OCI-LY1 (cell line): ENCODE measurements at regions not wholly inside any gene's neighbourhood (a gene's known extent, or its start where the extent isn't known, plus 50 kb on each side); places are given as distances from the start of the nearest gene placed in this dataset.
"Not testable (repeated sequence)": the region's sequence is repeated elsewhere in the genome, so short reads cannot be mapped to it uniquely, and the experiment has no call there.

Experiments used
- H2AFZ ChIP-seq: fragments of 200-600 bp; sonication (generic), shearing (Covaris generic); 2 replicates; pipeline ENCODE4 v1.6.0; 2014; ENCODE audit warnings: antibody characterized with exemption, mild to moderate bottlenecking, low read length
- H3F3A ChIP-seq: fragments of 200-600 bp; sonication (generic), shearing (Covaris generic); 2 replicates; pipeline ENCODE4 v1.6.0; 2014; ENCODE audit warnings: mild to moderate bottlenecking, antibody characterized with exemption, low read length, moderate library complexity; ENCODE audit not compliant: insufficient read depth
- H3K27ac ChIP-seq: fragments of 200-600 bp; sonication (generic); 2 replicates; pipeline ENCODE4 v1.5.1; 2014; ENCODE audit warnings: low read length, mixed run types, mild to moderate bottlenecking, low read depth; ENCODE audit not compliant: poor library complexity, severe bottlenecking
- H3K27me3 ChIP-seq: fragments of 200-600 bp; sonication (generic); 2 replicates; pipeline ENCODE4 v1.6.0; 2014; ENCODE audit warnings: antibody characterized with exemption, mild to moderate bottlenecking, low read length, moderate library complexity; ENCODE audit not compliant: insufficient read depth
- H3K36me3 ChIP-seq: fragments of 200-600 bp; sonication (generic); 2 replicates; pipeline ENCODE4 v1.6.1; 2014; ENCODE audit warnings: mild to moderate bottlenecking, antibody characterized with exemption, low read length, moderate library complexity, mixed read lengths; ENCODE audit not compliant: insufficient read depth
- H3K4me1 ChIP-seq: fragments of 200-600 bp; sonication (generic); 2 replicates; pipeline ENCODE4 v1.5.1; 2014; ENCODE audit warnings: mild to moderate bottlenecking, low read length, moderate library complexity; ENCODE audit not compliant: insufficient read depth, severe bottlenecking
- H3K4me2 ChIP-seq: fragments of 200-600 bp; sonication (generic), shearing (Covaris generic); 2 replicates; pipeline ENCODE4 v1.6.1; 2014; ENCODE audit warnings: low read length
- H3K4me3 ChIP-seq: fragments of 200-600 bp; sonication (generic); 2 replicates; pipeline ENCODE4 v1.5.1; 2014; ENCODE audit warnings: low read length, low read depth, mild to moderate bottlenecking, mixed read lengths; ENCODE audit not compliant: poor library complexity, severe bottlenecking
- H3K79me2 ChIP-seq: fragments of 200-600 bp; shearing (Covaris generic); 2 replicates; pipeline ENCODE4 v1.6.1; 2016; ENCODE audit warnings: mixed run types, low read length, mixed read lengths; ENCODE audit not compliant: insufficient read depth
- H3K9ac ChIP-seq: fragments of 200-600 bp; sonication (generic), shearing (Covaris generic); 2 replicates; pipeline ENCODE4 v1.6.1; 2014; ENCODE audit warnings: mild to moderate bottlenecking, low read length, mixed read lengths
- H3K9me2 ChIP-seq: fragments of 200-600 bp; sonication (generic), shearing (Covaris generic); 2 replicates; pipeline ENCODE4 v1.6.1; 2014; ENCODE audit warnings: low read depth, mild to moderate bottlenecking, low read length, mixed read lengths
- H3K9me3 ChIP-seq: fragments of 200-600 bp; shearing (Covaris generic); 2 replicates; pipeline ENCODE4 v1.6.1; 2014; ENCODE audit warnings: low read length, mixed read lengths
- H4K20me1 ChIP-seq: fragments of 200-600 bp; sonication (generic), shearing (Covaris generic); 2 replicates; pipeline ENCODE4 v1.6.0; 2016; ENCODE audit warnings: mild to moderate bottlenecking, low read length; ENCODE audit not compliant: insufficient read depth
- EZH2 ChIP-seq: fragments of 200-600 bp; sonication (generic), shearing (Covaris generic); IDR thresholded peaks from 2 replicates; pipeline ENCODE4 v1.8.0; 2017; ENCODE audit warnings: borderline replicate concordance, mixed run types, mild to moderate bottlenecking, antibody characterized with exemption, low read length, moderate library complexity, mixed read lengths
- TF ChIP-seq, protein P1 (sequence below): fragments of 200-600 bp; sonication (generic), shearing (Covaris generic); IDR thresholded peaks from 2 replicates; pipeline ENCODE4 v1.5.1; 2017; ENCODE audit warnings: mild to moderate bottlenecking, antibody characterized with exemption, low read length, moderate library complexity, mixed read lengths

DNA sequence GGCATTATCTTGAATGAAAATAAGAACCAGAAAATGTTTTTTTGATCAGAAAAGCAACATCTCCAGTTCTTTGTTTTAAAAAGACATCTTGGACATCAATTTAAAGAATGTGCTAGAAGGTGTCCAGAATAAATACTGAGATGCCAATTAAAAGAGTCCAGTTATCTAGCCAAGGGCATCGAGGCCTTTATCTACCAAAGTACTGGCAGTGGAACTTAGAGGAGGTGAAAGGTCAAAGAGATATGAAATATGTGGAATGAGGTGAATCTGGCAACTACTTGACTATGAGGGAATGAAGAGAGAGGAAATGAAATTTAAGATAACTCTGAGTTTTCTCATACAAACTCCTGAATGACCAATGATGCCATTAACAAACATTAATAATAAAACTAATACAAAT, 154.3 kb upstream of the GNAI1 start:
- H3K4me1 ChIP-seq, result no peaks in the 10 kb centered on the region
- no peak overlapping the region for H3K27ac ChIP-seq
- no peak overlapping the region for H2AFZ ChIP-seq
- no peaks in the 10 kb centered on the region for H3K9me2 ChIP-seq
- no peaks in the 10 kb centered on the region for H3K27me3 ChIP-seq
- no peak overlapping the region for H3K9ac ChIP-seq
- H3K4me2 ChIP-seq, result no peak overlapping the region
- H4K20me1 ChIP-seq, result no peaks in the 10 kb centered on the region
- H3K36me3 ChIP-seq, result no peaks in the 10 kb centered on the region
- no peak overlapping the region for H3K4me3 ChIP-seq
- TF ChIP-seq EZH2, result no peak
- TF ChIP-seq, protein P1, sequence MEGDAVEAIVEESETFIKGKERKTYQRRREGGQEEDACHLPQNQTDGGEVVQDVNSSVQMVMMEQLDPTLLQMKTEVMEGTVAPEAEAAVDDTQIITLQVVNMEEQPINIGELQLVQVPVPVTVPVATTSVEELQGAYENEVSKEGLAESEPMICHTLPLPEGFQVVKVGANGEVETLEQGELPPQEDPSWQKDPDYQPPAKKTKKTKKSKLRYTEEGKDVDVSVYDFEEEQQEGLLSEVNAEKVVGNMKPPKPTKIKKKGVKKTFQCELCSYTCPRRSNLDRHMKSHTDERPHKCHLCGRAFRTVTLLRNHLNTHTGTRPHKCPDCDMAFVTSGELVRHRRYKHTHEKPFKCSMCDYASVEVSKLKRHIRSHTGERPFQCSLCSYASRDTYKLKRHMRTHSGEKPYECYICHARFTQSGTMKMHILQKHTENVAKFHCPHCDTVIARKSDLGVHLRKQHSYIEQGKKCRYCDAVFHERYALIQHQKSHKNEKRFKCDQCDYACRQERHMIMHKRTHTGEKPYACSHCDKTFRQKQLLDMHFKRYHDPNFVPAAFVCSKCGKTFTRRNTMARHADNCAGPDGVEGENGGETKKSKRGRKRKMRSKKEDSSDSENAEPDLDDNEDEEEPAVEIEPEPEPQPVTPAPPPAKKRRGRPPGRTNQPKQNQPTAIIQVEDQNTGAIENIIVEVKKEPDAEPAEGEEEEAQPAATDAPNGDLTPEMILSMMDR, result no peak
- H3F3A ChIP-seq, result no peaks in the 10 kb centered on the region
- H3K9me3 ChIP-seq, result no peaks in the 10 kb centered on the region
- no peaks in the 10 kb centered on the region for H3K79me2 ChIP-seq

- Histone ChIP-seq H3K9me2 (no peaks in the 10 kb centered on the region), H3K4me2 (no peak overlapping the region), H3K4me1 (no peaks in the 10 kb centered on the region), H3K9me3 (no peaks in the 10 kb centered on the region), H3K27ac (no peak overlapping the region), H2AFZ (no peak overlapping the region), H3F3A (no peaks in the 10 kb centered on the region), H3K4me3 (no peak overlapping the region), H3K27me3 (no peaks in the 10 kb centered on the region), H3K79me2 (no peaks in the 10 kb centered on the region), H4K20me1 (no peaks in the 10 kb centered on the region), H3K9ac (no peak overlapping the region), H3K36me3 (no peaks in the 10 kb centered on the region)
- no peak for TF ChIP-seq EZH2
Measured at GRCh38 chr7:79979437-79979836, 155.2 kb upstream of the GNAI1 start.

- Histone ChIP-seq H3K27me3 (no peaks in the 10 kb centered on the region), H3K9ac (no peak overlapping the region), H2AFZ (no peak overlapping the region), H4K20me1 (no peaks in the 10 kb centered on the region), H3K79me2 (no peaks in the 10 kb centered on the region), H3K4me3 (no peak overlapping the region), H3F3A (no peaks in the 10 kb centered on the region), H3K4me2 (no peak overlapping the region), H3K9me3 (no peaks in the 10 kb centered on the region), H3K4me1 (no peaks in the 10 kb centered on the region), H3K9me2 (no peaks in the 10 kb centered on the region), H3K27ac (no peak overlapping the region), H3K36me3 (no peaks in the 10 kb centered on the region)
- TF ChIP-seq, protein P1, result no peak
- no peak for TF ChIP-seq EZH2
Measured at GRCh38 chr7:79977481-79977880, 157.2 kb upstream of the GNAI1 start.

DNA sequence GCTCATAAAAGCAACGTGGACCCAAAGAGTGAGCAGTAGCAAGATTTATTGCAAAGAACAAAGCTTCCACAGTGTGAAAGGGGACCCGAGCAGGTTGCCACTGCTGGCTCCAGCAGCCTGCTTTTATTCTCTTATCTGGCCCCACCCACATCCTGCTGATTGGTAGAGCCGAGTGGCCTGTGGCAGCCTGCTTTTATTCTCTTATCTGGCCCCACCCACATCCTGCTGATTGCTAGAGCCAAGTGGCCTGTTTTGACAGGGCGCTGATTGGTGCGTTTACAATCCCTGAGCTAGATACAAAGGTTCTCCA, 158.0 kb upstream of the GNAI1 start:
- H3K9me2 ChIP-seq, H4K20me1 ChIP-seq, H3K4me2 ChIP-seq, H3K4me1 ChIP-seq, H3K79me2 ChIP-seq, H3F3A ChIP-seq, H3K27me3 ChIP-seq, H3K9ac ChIP-seq, H2AFZ ChIP-seq, H3K4me3 ChIP-seq, H3K9me3 ChIP-seq, H3K27ac ChIP-seq, H3K36me3 ChIP-seq: not testable (repeated sequence)

DNA sequence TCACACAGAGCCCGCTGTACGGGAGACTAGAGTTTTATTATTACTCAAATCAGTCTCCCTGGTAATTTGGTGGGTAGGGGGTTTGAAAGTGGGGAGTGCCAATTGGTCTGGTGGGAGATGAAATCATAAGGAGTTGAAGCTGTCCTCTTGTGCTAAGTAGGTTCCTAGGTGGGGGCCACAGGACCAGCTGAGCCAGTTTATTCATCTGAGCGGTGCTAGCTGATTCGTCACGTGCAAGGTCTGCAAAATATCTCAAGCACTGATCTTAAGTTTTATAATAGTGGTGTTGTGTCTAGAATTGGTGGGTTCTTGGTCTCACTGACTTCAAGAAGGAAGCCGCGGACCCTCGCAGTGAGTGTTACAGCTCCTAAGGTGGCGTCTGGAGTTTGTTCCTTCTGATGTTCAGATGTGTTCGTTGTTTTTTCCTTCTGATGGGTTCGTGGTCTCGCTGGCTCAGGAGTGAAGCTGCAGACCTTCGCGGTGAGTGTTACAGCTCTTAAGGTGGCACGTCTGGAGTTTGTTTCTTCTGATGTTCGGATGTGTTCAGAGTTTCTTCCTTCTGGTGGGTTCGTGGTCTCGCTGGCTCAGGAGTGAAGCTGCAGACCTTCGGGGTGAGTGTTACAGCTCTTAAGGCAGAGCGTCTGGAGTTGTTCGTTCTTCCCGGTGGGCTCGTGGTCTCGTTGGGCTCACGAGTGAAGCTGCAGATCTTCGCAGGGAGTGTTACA, 158.5 kb upstream of the GNAI1 start:
- not testable (repeated sequence) for H4K20me1 ChIP-seq, H3K4me2 ChIP-seq, H3K9ac ChIP-seq, H3K4me3 ChIP-seq, H3K36me3 ChIP-seq, H3K79me2 ChIP-seq, H3K9me3 ChIP-seq, H3K4me1 ChIP-seq, H2AFZ ChIP-seq, H3F3A ChIP-seq, H3K27ac ChIP-seq, H3K9me2 ChIP-seq, H3K27me3 ChIP-seq
